Hepatocyte (in vitro differentiated cells): ENCODE measurements at regions not wholly inside any gene's neighbourhood (a gene's known extent, or its start where the extent isn't known, plus 50 kb on each side); places are given as distances from the start of the nearest gene placed in this dataset.

ENCODE experiments used
- EZH2 ChIP-seq: fragments of 200-600 bp; sonication (generic); IDR thresholded peaks from 2 replicates; pipeline ENCODE4 v1.6.1; 2016; ENCODE audit warnings: antibody characterized with exemption, mild to moderate bottlenecking, borderline replicate concordance
- EZH2phosphoT487 ChIP-seq: fragments of 200-600 bp; sonication (generic); IDR thresholded peaks from one replicate; pipeline ENCODE4 v1.6.1; 2018; ENCODE audit warnings: antibody characterized with exemption, mild to moderate bottlenecking, low read depth, moderate library complexity; ENCODE audit not compliant: unreplicated experiment, severe bottlenecking
- TF ChIP-seq, protein P1 (sequence below): fragments of 200-600 bp; sonication (generic); IDR thresholded peaks from 2 replicates; pipeline ENCODE4 v1.5.1; 2016; ENCODE audit warnings: antibody characterized with exemption, mild to moderate bottlenecking; ENCODE audit not compliant: poor library complexity

DNA sequence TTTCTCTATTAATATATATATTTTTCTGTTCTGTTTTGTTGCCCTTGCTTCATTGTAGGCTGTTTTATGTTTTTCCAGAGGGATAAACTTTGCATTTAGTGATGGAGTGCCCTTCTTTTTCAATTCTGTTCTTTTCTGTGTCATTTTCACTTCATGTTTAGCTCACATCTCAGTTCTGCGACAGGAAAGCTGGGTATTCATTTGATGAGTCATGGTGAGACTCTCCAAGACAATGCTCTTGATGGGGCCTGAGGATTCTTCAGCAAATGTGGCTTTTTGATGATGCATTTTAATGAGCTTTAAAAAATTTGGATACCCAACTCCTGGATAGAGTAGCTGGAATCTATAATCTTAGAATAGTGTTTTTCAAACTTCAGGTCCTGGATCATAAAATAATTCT lies 56.5 kb upstream of the SPATA31D4 start:
- no peak for TF ChIP-seq EZH2
- TF ChIP-seq, protein P1, sequence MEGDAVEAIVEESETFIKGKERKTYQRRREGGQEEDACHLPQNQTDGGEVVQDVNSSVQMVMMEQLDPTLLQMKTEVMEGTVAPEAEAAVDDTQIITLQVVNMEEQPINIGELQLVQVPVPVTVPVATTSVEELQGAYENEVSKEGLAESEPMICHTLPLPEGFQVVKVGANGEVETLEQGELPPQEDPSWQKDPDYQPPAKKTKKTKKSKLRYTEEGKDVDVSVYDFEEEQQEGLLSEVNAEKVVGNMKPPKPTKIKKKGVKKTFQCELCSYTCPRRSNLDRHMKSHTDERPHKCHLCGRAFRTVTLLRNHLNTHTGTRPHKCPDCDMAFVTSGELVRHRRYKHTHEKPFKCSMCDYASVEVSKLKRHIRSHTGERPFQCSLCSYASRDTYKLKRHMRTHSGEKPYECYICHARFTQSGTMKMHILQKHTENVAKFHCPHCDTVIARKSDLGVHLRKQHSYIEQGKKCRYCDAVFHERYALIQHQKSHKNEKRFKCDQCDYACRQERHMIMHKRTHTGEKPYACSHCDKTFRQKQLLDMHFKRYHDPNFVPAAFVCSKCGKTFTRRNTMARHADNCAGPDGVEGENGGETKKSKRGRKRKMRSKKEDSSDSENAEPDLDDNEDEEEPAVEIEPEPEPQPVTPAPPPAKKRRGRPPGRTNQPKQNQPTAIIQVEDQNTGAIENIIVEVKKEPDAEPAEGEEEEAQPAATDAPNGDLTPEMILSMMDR, result no peak
- TF ChIP-seq EZH2phosphoT487, result no peak
